Neural cell (in vitro differentiated cells): ENCODE measurements at regions not wholly inside any gene's neighbourhood (a gene's known extent, or its start where the extent isn't known, plus 50 kb on each side); places are given as distances from the start of the nearest gene placed in this dataset.
A peak's percentile ranks its signal among the peaks of the same experiment; 100 is the strongest.

Experiments used
- H2AFZ ChIP-seq: fragments of 200-600, 300-800 bp; sonication (generic), shearing (Covaris generic); 2 replicates; pipeline ENCODE4 v1.6.0; 2014; ENCODE audit warnings: low read depth, mild to moderate bottlenecking, antibody characterized with exemption, low read length, moderate library complexity
- H3F3A ChIP-seq: fragments of 200-600 bp; shearing (Covaris generic); 2 replicates; pipeline ENCODE4 v1.6.1; 2016; ENCODE audit warnings: mild to moderate bottlenecking, moderate library complexity, mixed read lengths, antibody characterized with exemption, low read length; ENCODE audit not compliant: insufficient read depth, poor library complexity, severe bottlenecking
- H3K27ac ChIP-seq: fragments of 200-600, 300-800 bp; sonication (generic), shearing (Covaris generic); 2 replicates; pipeline ENCODE4 v1.5.1; 2014; ENCODE audit warnings: mild to moderate bottlenecking, low read length, moderate library complexity
- H3K27me3 ChIP-seq: fragments of 300-800, 200-600 bp; sonication (generic), shearing (Covaris generic); 2 replicates; pipeline ENCODE4 v1.6.0; 2014; ENCODE audit warnings: mild to moderate bottlenecking, low read depth, low read length, moderate library complexity; ENCODE audit not compliant: insufficient read depth
- H3K36me3 ChIP-seq: fragments of 300-800, 200-600 bp; sonication (generic), shearing (Covaris generic); 2 replicates; pipeline ENCODE4 v1.5.1; 2014; ENCODE audit warnings: mild to moderate bottlenecking, antibody characterized with exemption, low read length, moderate library complexity; ENCODE audit not compliant: insufficient read depth
- H3K4me2 ChIP-seq: fragments of 300-800, 200-600 bp; sonication (generic), shearing (Covaris generic); 2 replicates; pipeline ENCODE4 v1.6.0; 2014; ENCODE audit warnings: mild to moderate bottlenecking, low read length
- H3K4me3 ChIP-seq: fragments of 300-800, 200-600 bp; sonication (generic), shearing (Covaris generic); 2 replicates; pipeline ENCODE4 v1.5.1; 2014; ENCODE audit warnings: mild to moderate bottlenecking, low read length, moderate library complexity
- H3K79me2 ChIP-seq: fragments of 200-600 bp; shearing (Covaris generic); replicated peaks from 2 replicates; pipeline ENCODE4 v1.6.0; 2014; ENCODE audit warnings: mild to moderate bottlenecking, low read length, moderate library complexity; ENCODE audit not compliant: insufficient read depth
- H3K9ac ChIP-seq: fragments of 300-800, 200-600 bp; sonication (generic), shearing (Covaris generic); 2 replicates; pipeline ENCODE4 v1.6.1; 2016; ENCODE audit warnings: mild to moderate bottlenecking, low read length, mixed read lengths
- H3K9me2 ChIP-seq: fragments of 200-600 bp; shearing (Covaris generic); 2 replicates; pipeline ENCODE4 v1.6.1; 2016; ENCODE audit warnings: mild to moderate bottlenecking, low read length, mixed read lengths; ENCODE audit not compliant: insufficient read depth
- H3K9me3 ChIP-seq: fragments of 200-600, 300-800 bp; sonication (generic), shearing (Covaris generic); 2 replicates; pipeline ENCODE4 v1.6.1; 2016; ENCODE audit warnings: mild to moderate bottlenecking, mixed run types, low read length, moderate library complexity, mixed read lengths
- H4K20me1 ChIP-seq: fragments of 200-600 bp; shearing (Covaris generic); 2 replicates; pipeline ENCODE4 v1.6.1; 2016; ENCODE audit warnings: mild to moderate bottlenecking, mixed run types; ENCODE audit not compliant: insufficient read depth
- CTCF ChIP-seq: fragments of 450-650 bp; IDR thresholded peaks from 2 replicates; pipeline ENCODE4 v1.5.1; 2014; ENCODE audit warnings: antibody characterized with exemption, mild to moderate bottlenecking, moderate library complexity; ENCODE audit not compliant: poor library complexity, severe bottlenecking
- EP300 ChIP-seq: fragments of 450-650 bp; conservative IDR thresholded peaks from 2 replicates; pipeline ENCODE4 v1.6.1; 2014; ENCODE audit warnings: antibody characterized with exemption, mild to moderate bottlenecking, moderate library complexity; ENCODE audit not compliant: poor library complexity, severe bottlenecking
- EZH2 ChIP-seq: fragments of 200-600, 300-800 bp; shearing (Covaris generic), sonication (generic); IDR thresholded peaks from 2 replicates; pipeline ENCODE4 v1.6.1; 2014; ENCODE audit warnings: antibody characterized with exemption, low read length, borderline replicate concordance, mild to moderate bottlenecking; ENCODE audit not compliant: insufficient read depth, poor library complexity, severe bottlenecking
- MXI1 ChIP-seq: fragments of 450-650 bp; conservative IDR thresholded peaks from 2 replicates; pipeline ENCODE4 v1.6.1; 2014; ENCODE audit warnings: antibody characterized with exemption, mild to moderate bottlenecking; ENCODE audit not compliant: poor library complexity, severe bottlenecking
- POLR2AphosphoS5 ChIP-seq: IDR thresholded peaks from 2 replicates; pipeline ENCODE4 v1.6.1; 2012
- RAD21 ChIP-seq: fragments of 450-650 bp; conservative IDR thresholded peaks from 2 replicates; pipeline ENCODE4 v1.6.1; 2014; ENCODE audit warnings: antibody characterized with exemption, mild to moderate bottlenecking, moderate library complexity
- SMC3 ChIP-seq: fragments of 450-650 bp; conservative IDR thresholded peaks from 2 replicates; pipeline ENCODE4 v1.6.1; 2014; ENCODE audit warnings: antibody characterized with exemption, mild to moderate bottlenecking, moderate library complexity; ENCODE audit not compliant: poor library complexity
- TAF1 ChIP-seq: IDR thresholded peaks from 2 replicates; pipeline ENCODE4 v1.6.1; 2012; ENCODE audit warnings: low read depth
- TF ChIP-seq, protein P1 (sequence below): IDR thresholded peaks from 2 replicates; pipeline ENCODE4 v1.6.1; 2012; ENCODE audit warnings: borderline replicate concordance

DNA sequence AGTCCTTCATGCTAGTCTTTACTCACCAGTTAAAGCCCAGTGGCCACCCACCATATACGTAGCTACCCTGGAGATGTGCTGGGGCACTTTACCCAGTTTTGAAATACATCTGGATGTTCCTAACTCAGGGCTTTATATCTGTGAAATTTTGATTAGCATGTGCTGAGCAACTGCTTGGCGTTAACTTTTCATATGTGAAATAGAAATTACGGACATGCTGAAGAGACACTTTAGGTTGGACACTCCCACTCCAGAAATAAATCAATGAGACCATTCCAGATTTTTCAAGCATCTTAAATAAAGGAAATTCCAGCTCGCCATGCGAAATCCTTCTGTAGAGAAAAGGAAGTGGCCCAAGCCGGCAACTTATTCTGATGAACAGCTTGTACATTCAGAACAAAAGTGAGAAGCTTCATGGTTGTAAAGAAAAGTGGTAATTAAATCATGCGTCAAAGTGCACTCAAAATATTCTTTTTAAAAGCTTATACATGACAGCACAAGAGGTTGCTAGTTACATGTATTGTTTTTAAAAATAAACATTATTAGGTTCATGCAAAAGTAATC lies 153.5 kb upstream of the ITGB1 start (continued):
- no peak for TF ChIP-seq EP300

- no peak overlapping the region for H3K4me2 ChIP-seq
- H3K27ac ChIP-seq: no peak overlapping the region
- H3K9ac ChIP-seq: no peak overlapping the region
- H3K27me3 ChIP-seq: no peaks in the 10 kb centered on the region
- no peaks in the 10 kb centered on the region for H4K20me1 ChIP-seq
- no peak overlapping the region for H3K4me3 ChIP-seq
- no peak overlapping the region for H2AFZ ChIP-seq
- no peaks in the 10 kb centered on the region for H3K36me3 ChIP-seq
- TF ChIP-seq RAD21: no peak
- no peak for TF ChIP-seq MXI1
- no peak for TF ChIP-seq CTCF
- TF ChIP-seq POLR2AphosphoS5: no peak
- no peak for TF ChIP-seq TAF1
- TF ChIP-seq EP300: no peak
- TF ChIP-seq, protein P1, sequence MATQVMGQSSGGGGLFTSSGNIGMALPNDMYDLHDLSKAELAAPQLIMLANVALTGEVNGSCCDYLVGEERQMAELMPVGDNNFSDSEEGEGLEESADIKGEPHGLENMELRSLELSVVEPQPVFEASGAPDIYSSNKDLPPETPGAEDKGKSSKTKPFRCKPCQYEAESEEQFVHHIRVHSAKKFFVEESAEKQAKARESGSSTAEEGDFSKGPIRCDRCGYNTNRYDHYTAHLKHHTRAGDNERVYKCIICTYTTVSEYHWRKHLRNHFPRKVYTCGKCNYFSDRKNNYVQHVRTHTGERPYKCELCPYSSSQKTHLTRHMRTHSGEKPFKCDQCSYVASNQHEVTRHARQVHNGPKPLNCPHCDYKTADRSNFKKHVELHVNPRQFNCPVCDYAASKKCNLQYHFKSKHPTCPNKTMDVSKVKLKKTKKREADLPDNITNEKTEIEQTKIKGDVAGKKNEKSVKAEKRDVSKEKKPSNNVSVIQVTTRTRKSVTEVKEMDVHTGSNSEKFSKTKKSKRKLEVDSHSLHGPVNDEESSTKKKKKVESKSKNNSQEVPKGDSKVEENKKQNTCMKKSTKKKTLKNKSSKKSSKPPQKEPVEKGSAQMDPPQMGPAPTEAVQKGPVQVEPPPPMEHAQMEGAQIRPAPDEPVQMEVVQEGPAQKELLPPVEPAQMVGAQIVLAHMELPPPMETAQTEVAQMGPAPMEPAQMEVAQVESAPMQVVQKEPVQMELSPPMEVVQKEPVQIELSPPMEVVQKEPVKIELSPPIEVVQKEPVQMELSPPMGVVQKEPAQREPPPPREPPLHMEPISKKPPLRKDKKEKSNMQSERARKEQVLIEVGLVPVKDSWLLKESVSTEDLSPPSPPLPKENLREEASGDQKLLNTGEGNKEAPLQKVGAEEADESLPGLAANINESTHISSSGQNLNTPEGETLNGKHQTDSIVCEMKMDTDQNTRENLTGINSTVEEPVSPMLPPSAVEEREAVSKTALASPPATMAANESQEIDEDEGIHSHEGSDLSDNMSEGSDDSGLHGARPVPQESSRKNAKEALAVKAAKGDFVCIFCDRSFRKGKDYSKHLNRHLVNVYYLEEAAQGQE: no peak
- TF ChIP-seq SMC3: no peak
- no peak for TF ChIP-seq EZH2
- H3K79me2 ChIP-seq: no peaks in the 10 kb centered on the region
- H3K9me2 ChIP-seq: no peaks in the 10 kb centered on the region
- no peaks in the 10 kb centered on the region for H3F3A ChIP-seq
- no peaks in the 10 kb centered on the region for H3K9me3 ChIP-seq
Measured at GRCh38 chr10:33109788-33110469, 151.9 kb upstream of the ITGB1 start.

- no peak overlapping the region for H3K4me3 ChIP-seq
- H3F3A ChIP-seq: no peaks in the 10 kb centered on the region
- no peaks in the 10 kb centered on the region for H3K27me3 ChIP-seq
- no peaks in the 10 kb centered on the region for H3K79me2 ChIP-seq
- H4K20me1 ChIP-seq: no peaks in the 10 kb centered on the region
- H3K4me2 ChIP-seq: no peak overlapping the region
- H3K27ac ChIP-seq: no peak overlapping the region
- H3K9me2 ChIP-seq: no peaks in the 10 kb centered on the region
- no peaks in the 10 kb centered on the region for H3K36me3 ChIP-seq
- no peaks in the 10 kb centered on the region for H3K9me3 ChIP-seq
- TF ChIP-seq, protein P1: peak; percentile 51
- peak; percentile 73 for TF ChIP-seq POLR2AphosphoS5
- TF ChIP-seq TAF1: no peak
- H2AFZ ChIP-seq: no peak overlapping the region
- no peak overlapping the region for H3K9ac ChIP-seq
Measured at GRCh38 chr10:33109384-33109783, 151.4 kb upstream of the ITGB1 start.
